ENCODE measurements at regions not wholly inside any gene's neighbourhood (a gene's known extent, or its start where the extent isn't known, plus 50 kb on each side); places are given as distances from the start of the nearest gene placed in this dataset.
"Not testable (repeated sequence)": the region's sequence is repeated elsewhere in the genome, so short reads cannot be mapped to it uniquely, and the experiment has no call there.

- intact Hi-C loops (cut with DNase I) = no loop called here
- Histone ChIP-seq H3K27ac (no peak overlapping the region), H3K9ac (ENCODE audit: low read depth in 2 of 2, low read length in 2 of 2) (no peak overlapping the region), H3K27me3 (no peaks in the 10 kb centered on the region), H3K9me3 (no peaks in the 10 kb centered on the region), H3K4me1 (no peaks in the 10 kb centered on the region), H3K4me3 (no peak overlapping the region), H3K36me3 (no peaks in the 10 kb centered on the region)
- TF ChIP-seq CTCF (IDR thresholded peaks at IDR 0.05) = no peak
- DNase-seq = no peak
Measured at GRCh38 chr16:13471036-13471435, 448.9 kb upstream of the ERCC4 start.

- intact Hi-C loops (cut with DNase I) = no loop called here
- DNase-seq = no peak
Measured at GRCh38 chr16:13478991-13479390, 441.0 kb upstream of the ERCC4 start.

GRCh38 chr16:13479549-13479948 is 440.4 kb upstream of the ERCC4 start:
- Histone ChIP-seq H3K36me3 (no peaks in the 10 kb centered on the region), H3K27me3 (no peaks in the 10 kb centered on the region), H3K4me1 (no peaks in the 10 kb centered on the region), H3K4me3 (no peak overlapping the region), H3K9me3 (no peaks in the 10 kb centered on the region), H3K27ac (no peak overlapping the region), H3K9ac (ENCODE audit: low read depth in 2 of 2, low read length in 2 of 2) (no peak overlapping the region)
- no peak for TF ChIP-seq CTCF (IDR thresholded peaks at IDR 0.05)
- intact Hi-C loops (cut with DNase I) = no loop called here
- no peak for DNase-seq

More at GRCh38 chr16:13478991-13479390, 441.0 kb upstream of the ERCC4 start:
- Histone ChIP-seq H3K4me1 (no peaks in the 10 kb centered on the region), H3K36me3 (no peaks in the 10 kb centered on the region), H3K9ac (ENCODE audit: low read depth in 2 of 2, low read length in 2 of 2) (no peak overlapping the region), H3K27ac (no peak overlapping the region), H3K9me3 (no peaks in the 10 kb centered on the region), H3K27me3 (no peaks in the 10 kb centered on the region), H3K4me3 (no peak overlapping the region)
- no peak for TF ChIP-seq CTCF (IDR thresholded peaks at IDR 0.05)

- DNase-seq = no peak
- TF ChIP-seq CTCF (IDR thresholded peaks at IDR 0.05) = no peak
Measured at GRCh38 chr16:13480801-13481200, 439.2 kb upstream of the ERCC4 start.

GRCh38 chr16:13483121-13483520 is 436.8 kb upstream of the ERCC4 start:
- DNase-seq = no peak
- Histone ChIP-seq H3K27ac (no peak overlapping the region), H3K27me3 (no peaks in the 10 kb centered on the region), H3K9ac (ENCODE audit: low read depth in 2 of 2, low read length in 2 of 2) (no peak overlapping the region), H3K4me3 (no peak overlapping the region), H3K4me1 (no peaks in the 10 kb centered on the region), H3K9me3 (no peaks in the 10 kb centered on the region), H3K36me3 (no peaks in the 10 kb centered on the region)
- intact Hi-C loops (cut with DNase I) = no loop called here
- TF ChIP-seq CTCF (IDR thresholded peaks at IDR 0.05) = no peak

More at GRCh38 chr16:13480801-13481200, 439.2 kb upstream of the ERCC4 start:
- no peaks in the 10 kb centered on the region for H3K36me3 ChIP-seq
- H3K27ac ChIP-seq = no peak overlapping the region
- H3K4me1 ChIP-seq = no peaks in the 10 kb centered on the region
- intact Hi-C loops (cut with DNase I) = no loop called here
- no peak overlapping the region for H3K4me3 ChIP-seq
- no peaks in the 10 kb centered on the region for H3K27me3 ChIP-seq
- no peak overlapping the region for H3K9ac ChIP-seq (ENCODE audit: low read depth in 2 of 2, low read length in 2 of 2)
- no peaks in the 10 kb centered on the region for H3K9me3 ChIP-seq

- DNase-seq; H3K4me1 ChIP-seq; H3K27ac ChIP-seq; H3K4me3 ChIP-seq; H3K36me3 ChIP-seq; H3K27me3 ChIP-seq; H3K9me3 ChIP-seq; H3K9ac ChIP-seq (ENCODE audit: low read depth in 2 of 2, low read length in 2 of 2); intact Hi-C loops (cut with DNase I): not testable (repeated sequence)
Measured at GRCh38 chr16:13489416-13489815, 430.5 kb upstream of the ERCC4 start.
